NCI-H69 (cell line): ENCODE measurements at regions not wholly inside any gene's neighbourhood (a gene's known extent, or its start where the extent isn't known, plus 50 kb on each side); places are given as distances from the start of the nearest gene placed in this dataset.
A peak's percentile ranks its signal among the peaks of the same experiment; 100 is the strongest.

Experiments
- DNase-seq: peaks from one replicate; lab custom pipeline; 2025; lab: John Stamatoyannopoulos, UW

DNA sequence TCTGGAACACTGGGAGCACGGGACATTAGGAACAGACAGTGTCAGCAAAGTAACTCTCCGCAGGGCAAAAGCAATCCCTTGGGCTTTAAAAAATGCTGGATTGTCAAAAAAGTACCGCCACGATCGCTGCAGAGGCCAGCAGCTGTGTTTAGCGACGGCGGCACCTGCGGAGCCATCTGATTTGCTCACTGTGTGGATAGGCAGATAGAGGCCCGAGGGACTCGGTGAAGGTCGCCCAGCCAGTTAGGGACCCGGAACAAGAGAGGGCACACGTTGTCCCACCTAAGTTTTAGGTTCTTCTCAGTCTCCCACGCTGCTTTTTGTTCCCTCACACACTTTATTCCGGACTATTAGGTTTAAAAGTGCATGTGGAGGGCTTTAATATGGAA, 238.3 kb downstream of the TEX29 start:
- DNase-seq = no peak

- DNase-seq = peak; percentile 60
Observed at GRCh38 chr13:111559612-111560403, 239.4 kb downstream of the TEX29 start.

- no peak for DNase-seq
Observed at GRCh38 chr13:111561091-111561781, 240.8 kb downstream of the TEX29 start.

DNA sequence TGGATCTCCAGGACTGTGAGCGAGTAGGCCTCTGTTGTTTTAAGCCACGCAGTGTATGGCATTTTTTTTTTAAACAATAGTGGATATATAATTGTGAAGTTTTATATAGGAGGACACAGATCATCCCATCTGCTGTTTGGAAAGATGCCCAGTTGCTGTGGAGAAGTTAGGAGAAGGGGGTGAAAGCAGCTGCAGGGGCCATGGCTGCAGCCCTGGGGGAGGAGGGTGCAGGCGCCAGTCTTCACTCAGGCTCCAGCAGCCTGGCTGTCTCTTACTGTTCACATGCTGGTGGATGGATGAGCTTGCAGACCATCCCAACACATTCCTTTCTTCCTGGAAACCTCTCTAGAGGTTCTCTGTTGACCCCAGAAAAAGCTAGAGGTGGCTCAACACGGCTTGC, 242.3 kb downstream of the TEX29 start:
- DNase-seq = peak; percentile 70

GRCh38 chr13:111564606-111565005, 244.2 kb downstream of the TEX29 start:
- DNase-seq = no peak

DNA sequence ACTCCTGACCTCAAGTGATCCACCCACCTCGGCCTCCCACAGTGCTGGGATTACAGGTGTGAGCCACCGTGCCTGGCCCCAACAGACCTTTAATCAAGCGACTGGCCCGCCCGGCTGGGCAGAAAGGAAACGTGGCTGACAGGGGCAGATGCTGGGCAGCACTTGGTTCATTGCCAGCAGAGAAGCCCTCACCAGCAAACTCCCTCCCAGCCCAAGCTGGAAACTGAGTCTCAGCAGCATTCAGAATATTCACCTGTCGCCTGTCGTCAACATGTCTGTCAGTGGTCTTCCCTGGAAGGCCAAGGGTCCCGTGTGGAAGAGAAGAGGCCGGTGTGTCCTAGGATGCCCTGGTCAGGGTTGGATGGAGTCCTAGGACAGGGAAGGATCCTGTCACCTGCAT, 245.0 kb downstream of the TEX29 start:
- no peak for DNase-seq

DNA sequence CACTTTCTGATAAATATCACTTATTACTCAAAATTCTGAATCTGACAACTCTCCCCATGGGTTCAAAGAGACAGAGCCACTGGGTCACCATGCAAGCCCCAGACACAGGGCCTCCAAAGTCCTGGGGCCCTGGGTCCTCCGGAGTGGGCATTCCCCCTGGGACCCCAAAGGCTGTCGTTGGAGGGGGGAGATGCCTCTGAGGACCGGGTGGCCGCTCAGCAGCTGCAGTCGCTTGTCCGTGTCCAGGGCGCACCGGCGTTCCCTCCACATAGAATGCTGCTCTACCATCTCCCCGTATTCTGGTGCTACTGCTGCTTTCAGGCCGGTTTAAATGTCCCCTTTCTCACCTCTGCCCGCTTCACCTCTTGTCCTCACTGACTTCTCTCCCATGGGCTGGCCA, 246.1 kb downstream of the TEX29 start:
- DNase-seq = no peak

GRCh38 chr13:111567637-111568036, 247.2 kb downstream of the TEX29 start:
- no peak for DNase-seq

- no peak for DNase-seq
Observed at GRCh38 chr13:111568290-111568689, 247.8 kb downstream of the TEX29 start.

- no peak for DNase-seq
Observed at GRCh38 chr13:111570911-111571310, 250.5 kb downstream of the TEX29 start.

GRCh38 chr13:111572956-111573761, 252.7 kb downstream of the TEX29 start:
- peak; percentile 100 for DNase-seq

- peak; percentile 57 for DNase-seq
Observed at GRCh38 chr13:111573801-111574200, 253.4 kb downstream of the TEX29 start.

DNA sequence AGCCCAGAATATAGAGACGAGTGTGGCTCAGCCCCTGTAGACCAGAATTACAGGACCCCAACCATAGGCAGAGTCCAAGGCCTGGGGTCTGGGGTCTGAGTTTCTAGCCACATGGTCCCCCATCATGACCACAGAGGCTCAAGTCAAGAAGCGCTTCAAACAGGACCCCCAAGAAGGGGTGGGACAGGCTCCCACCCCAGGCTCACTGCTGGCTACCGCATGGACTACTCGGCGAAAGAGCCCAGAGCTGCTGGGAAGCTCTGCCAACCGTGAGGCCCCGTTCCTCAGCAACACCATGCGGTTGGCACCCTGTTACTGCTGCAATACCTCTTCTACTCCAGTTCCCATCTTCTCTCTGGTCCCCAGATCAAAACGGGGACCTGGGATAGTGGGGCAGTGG, 254.8 kb downstream of the TEX29 start:
- DNase-seq = no peak

DNA sequence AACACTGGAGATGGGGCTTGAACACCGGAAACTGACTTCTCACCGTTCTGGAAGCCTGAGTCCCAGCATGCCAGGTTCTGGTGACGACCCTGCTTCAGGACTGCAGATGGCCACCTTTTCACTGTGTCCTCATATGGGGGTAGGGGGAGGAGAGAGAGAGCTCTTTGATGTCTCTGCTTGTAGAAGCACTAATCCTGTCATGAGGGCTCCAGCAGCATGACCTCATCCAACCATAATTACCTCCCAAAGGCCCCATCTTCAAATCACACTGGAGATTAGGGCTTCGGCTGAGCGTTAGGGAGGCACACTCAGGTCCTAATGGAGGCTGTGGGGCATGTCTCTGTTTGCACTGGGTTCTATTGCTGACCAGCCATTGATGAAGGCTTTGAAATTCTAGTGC, 255.3 kb downstream of the TEX29 start:
- DNase-seq = peak; percentile 77

DNA sequence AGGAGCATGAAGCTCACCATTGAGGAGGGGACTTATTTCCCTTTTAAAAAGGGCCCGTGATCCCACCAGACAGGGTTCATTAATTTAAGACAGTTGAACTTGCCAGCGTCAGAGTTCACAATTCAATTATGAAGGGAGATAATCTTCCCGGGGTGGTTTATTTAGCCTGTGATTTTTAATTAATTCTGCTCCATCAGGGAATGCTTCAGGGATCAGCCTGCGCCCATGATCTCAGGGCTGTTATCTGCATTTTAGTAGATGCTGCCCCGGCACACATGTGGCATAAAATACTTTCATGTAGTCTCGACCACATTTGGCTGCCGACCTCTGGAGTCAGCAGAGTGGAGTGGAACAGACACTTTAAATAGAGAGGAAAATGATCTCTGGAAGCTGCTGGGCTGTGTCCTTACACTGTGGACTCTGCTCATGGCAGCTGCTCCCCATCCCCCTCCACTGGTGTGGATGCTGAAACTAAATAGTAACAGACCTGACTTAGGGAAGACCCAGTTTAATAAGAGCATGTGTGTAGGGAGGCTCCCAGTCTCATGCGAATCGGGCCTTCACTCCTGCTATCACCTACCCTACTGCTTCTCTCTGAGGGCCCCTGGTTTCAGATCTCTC, 256.9 kb downstream of the TEX29 start:
- DNase-seq = peak; percentile 93

DNA sequence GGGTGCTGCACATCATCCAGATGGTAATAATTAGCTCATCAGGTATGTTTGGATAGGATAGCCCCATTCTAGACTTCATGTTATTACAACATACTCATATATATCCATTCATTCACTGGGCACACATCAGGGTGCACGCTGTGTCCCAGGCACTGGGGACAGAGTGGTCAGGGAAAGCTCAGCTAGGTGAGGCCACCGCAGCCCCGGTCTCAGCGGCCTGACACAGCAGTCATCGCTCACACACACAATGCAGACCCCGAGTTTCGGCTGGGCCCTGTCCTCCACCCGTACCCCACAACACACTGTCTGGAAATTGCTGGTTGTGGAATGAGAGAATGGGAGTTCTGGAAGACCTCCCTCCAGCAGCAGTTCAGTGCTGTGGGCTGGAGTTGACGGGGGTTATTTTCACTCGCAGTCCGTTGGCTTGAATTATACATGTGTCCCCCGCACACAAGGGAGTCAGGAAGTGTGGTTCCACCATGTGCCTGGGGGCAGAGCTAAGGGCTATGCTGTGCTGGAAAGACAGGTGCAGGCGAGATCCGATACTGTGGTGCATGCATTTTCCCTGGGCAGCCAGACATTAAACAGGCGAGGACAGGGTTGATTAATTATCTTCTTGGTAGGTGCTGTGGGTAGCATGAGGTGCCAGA, 257.6 kb downstream of the TEX29 start:
- DNase-seq = peak; percentile 94

DNA sequence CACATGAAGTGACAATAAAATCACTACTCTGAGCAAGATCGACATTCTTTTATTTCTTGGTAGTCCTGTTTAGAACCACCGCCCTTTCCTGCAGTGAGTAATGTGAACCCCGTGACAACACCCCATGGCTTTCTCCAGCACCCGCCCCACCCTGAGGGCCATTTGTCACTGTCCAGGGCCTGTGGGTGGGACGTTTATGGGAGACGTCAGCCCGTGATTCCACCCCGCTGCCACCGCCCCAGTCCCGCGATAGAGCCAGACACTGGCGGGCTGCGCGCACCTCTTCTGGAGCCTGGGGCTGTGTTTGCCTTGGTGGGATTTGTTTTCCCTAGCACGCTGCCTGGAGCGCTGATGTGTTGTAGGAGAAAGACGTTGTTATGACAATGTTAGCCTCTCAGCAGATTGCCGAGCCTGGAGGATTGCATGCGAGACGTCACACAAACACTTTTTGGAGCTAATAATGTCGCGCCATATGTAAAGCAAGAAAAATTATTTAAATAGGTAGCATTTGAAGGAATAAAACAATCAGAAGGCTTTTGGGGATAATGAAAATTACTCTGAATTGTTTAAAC, 263.7 kb downstream of the TEX29 start:
- DNase-seq = peak; percentile 100

DNA sequence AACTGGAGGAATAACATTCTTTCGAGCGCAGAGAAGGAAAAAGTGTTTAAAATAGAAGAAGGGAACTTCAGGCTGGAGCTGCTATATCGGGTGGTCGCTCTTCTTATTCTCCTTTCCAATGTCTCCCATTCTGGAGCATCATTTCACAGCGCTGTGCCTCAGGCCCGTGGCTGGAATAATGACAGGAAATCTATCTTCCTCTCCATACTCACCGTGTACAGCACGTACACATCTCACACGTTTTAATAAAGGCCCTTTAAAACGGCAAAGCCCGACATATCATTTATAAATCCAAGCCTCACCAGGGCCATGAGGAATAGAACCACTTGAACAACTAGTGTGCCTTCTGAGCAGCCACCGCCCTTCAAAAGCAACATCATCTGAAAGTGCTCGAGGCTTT, 264.4 kb downstream of the TEX29 start:
- peak; percentile 46 for DNase-seq

- no peak for DNase-seq
Observed at GRCh38 chr13:111586291-111586690, 265.8 kb downstream of the TEX29 start.

- no peak for DNase-seq
Observed at GRCh38 chr13:111587249-111587648, 266.8 kb downstream of the TEX29 start.

- no peak for DNase-seq
Observed at GRCh38 chr13:111589321-111589720, 268.9 kb downstream of the TEX29 start.
